Sigmoid colon (tissue), 4 donors: ENCODE measurements at regions not wholly inside any gene's neighbourhood (a gene's known extent, or its start where the extent isn't known, plus 50 kb on each side); places are given as distances from the start of the nearest gene placed in this dataset.

Experiments used
- CTCF ChIP-seq, 4 experiments: fragments of 450-650 bp in 3 of 4; fragments of 200-600 bp in 1 of 4; IDR thresholded peaks; one replicate each; pipeline ENCODE4 v1.5.1; 2016 to 2019; ENCODE audit warnings: antibody characterized with exemption in 4 of 4, mild to moderate bottlenecking in 3 of 4, moderate library complexity in 2 of 4
- EP300 ChIP-seq, 4 donors: sonication (generic); formaldehyde crosslinking; IDR thresholded peaks; one replicate each; pipeline ENCODE4 v1.6.1; 2017; ENCODE audit warnings: antibody characterized with exemption in 4 of 4
- POLR2A ChIP-seq, 2 donors: fragments of 450-650 bp; IDR thresholded peaks; one replicate each; pipeline ENCODE4 v1.6.1; 2016; ENCODE audit warnings: antibody characterized with exemption in 2 of 2, mild to moderate bottlenecking in 2 of 2, moderate library complexity in 2 of 2
- POLR2AphosphoS5 ChIP-seq, 4 donors: sonication (generic); formaldehyde crosslinking; IDR thresholded peaks; one replicate each; pipeline ENCODE4 v1.6.1; 2017; ENCODE audit warnings: antibody characterized with exemption in 4 of 4

GRCh38 chr3:152664766-152665165 is 170.2 kb upstream of the P2RY1 start:
- no peak for TF ChIP-seq CTCF (IDR thresholded peaks at IDR 0.05)
- TF ChIP-seq EP300 (IDR thresholded peaks at IDR 0.05): no peak
- no peak for TF ChIP-seq POLR2A (IDR thresholded peaks at IDR 0.05)
- no peak for TF ChIP-seq POLR2AphosphoS5 (IDR thresholded peaks at IDR 0.05)
